Astrocyte (in vitro differentiated cells and primary cell): ENCODE measurements at regions not wholly inside any gene's neighbourhood (a gene's known extent, or its start where the extent isn't known, plus 50 kb on each side); places are given as distances from the start of the nearest gene placed in this dataset.
"Not testable (repeated sequence)": the region's sequence is repeated elsewhere in the genome, so short reads cannot be mapped to it uniquely, and the experiment has no call there.

Experiments used
- DNase-seq: peaks from one replicate; pipeline ENCODE4 v3.0.0-alpha.2; 2010; ENCODE audit warnings: low read depth
- FAIRE-seq: peaks from 2 replicates; lab custom pipeline; 2011; peaks lifted over from hg19 to GRCh38; lab: Jason Lieb, UNC
- H2AFZ ChIP-seq: 2 replicates; pipeline ENCODE4 v1.6.0; 2012; ENCODE audit warnings: low read depth, low read length, inconsistent platforms
- H3K27ac ChIP-seq: 2 replicates; pipeline ENCODE4 v1.5.1; 2011; ENCODE audit warnings: low read depth, low read length, inconsistent platforms
- H3K27me3 ChIP-seq: 2 replicates; pipeline ENCODE4 v1.6.0; 2011; ENCODE audit warnings: low read length, inconsistent platforms; ENCODE audit not compliant: insufficient read depth
- H3K36me3 ChIP-seq: 2 replicates; pipeline ENCODE4 v1.5.1; 2011; ENCODE audit warnings: low read length, inconsistent platforms; ENCODE audit not compliant: insufficient read depth
- H3K4me1 ChIP-seq: 2 replicates; pipeline ENCODE4 v1.5.1; 2011; ENCODE audit warnings: low read length, inconsistent platforms; ENCODE audit not compliant: insufficient read depth
- H3K4me2 ChIP-seq: 2 replicates; pipeline ENCODE4 v1.6.0; 2012; ENCODE audit warnings: low read length, inconsistent platforms
- H3K4me3 ChIP-seq: 2 replicates; pipeline ENCODE4 v1.5.1; 2011; ENCODE audit warnings: low read depth, mild to moderate bottlenecking, low read length, inconsistent platforms; ENCODE audit not compliant: insufficient read depth
- H3K79me2 ChIP-seq: 2 replicates; pipeline ENCODE4 v1.6.0; 2012; ENCODE audit warnings: mild to moderate bottlenecking, low read length, inconsistent platforms; ENCODE audit not compliant: insufficient read depth
- H3K9ac ChIP-seq: 2 replicates; pipeline ENCODE4 v1.6.0; 2012; ENCODE audit warnings: mild to moderate bottlenecking, low read length, inconsistent platforms
- H3K9me3 ChIP-seq: 2 replicates; pipeline ENCODE4 v1.5.1; 2012; ENCODE audit warnings: low read depth, mild to moderate bottlenecking, low read length, inconsistent platforms; ENCODE audit not compliant: insufficient read depth
- H4K20me1 ChIP-seq: 2 replicates; pipeline ENCODE4 v1.6.0; 2012; ENCODE audit warnings: low read length, inconsistent platforms; ENCODE audit not compliant: insufficient read depth
- H3K27ac Mint-ChIP-seq: one replicate; pipeline ENCODE4 v1.8.0; 2021; ENCODE audit warnings: mild to moderate bottlenecking, mixed read lengths; ENCODE audit not compliant: unreplicated experiment
- H3K27me3 Mint-ChIP-seq: one replicate; pipeline ENCODE4 v1.8.0; 2021; ENCODE audit warnings: low read depth, mixed read lengths; ENCODE audit not compliant: unreplicated experiment
- H3K36me3 Mint-ChIP-seq: one replicate; pipeline ENCODE4 v1.8.0; 2021; ENCODE audit warnings: low read depth, mixed read lengths; ENCODE audit not compliant: unreplicated experiment
- H3K4me1 Mint-ChIP-seq: one replicate; pipeline ENCODE4 v1.8.0; 2021; ENCODE audit warnings: low read depth, mixed read lengths; ENCODE audit not compliant: unreplicated experiment
- H3K4me3 Mint-ChIP-seq: one replicate; pipeline ENCODE4 v1.8.0; 2021; ENCODE audit warnings: mild to moderate bottlenecking, moderate library complexity, mixed read lengths; ENCODE audit not compliant: unreplicated experiment
- H3K9me3 Mint-ChIP-seq: one replicate; pipeline ENCODE4 v1.8.0; 2021; ENCODE audit warnings: mild to moderate bottlenecking, mixed read lengths; ENCODE audit not compliant: unreplicated experiment

DNA sequence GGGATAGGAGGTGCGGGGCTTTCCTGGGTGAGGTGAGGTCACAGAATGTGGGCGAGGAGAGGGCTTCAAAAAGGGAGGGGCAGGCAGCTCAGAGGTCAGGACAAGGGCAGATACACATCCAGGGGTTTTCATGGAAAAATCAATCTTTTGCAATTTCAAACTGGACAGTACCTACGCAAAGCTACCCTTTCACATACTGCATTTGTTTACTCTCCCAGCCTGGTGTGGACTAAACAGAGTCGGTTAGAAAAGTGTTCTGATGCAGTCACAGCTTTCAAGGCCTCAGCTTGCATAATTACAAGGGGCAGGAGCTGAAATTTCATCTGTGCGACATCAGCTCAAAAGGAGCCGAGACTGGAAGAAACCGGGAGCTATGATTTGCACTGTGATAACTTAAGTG, 309.9 kb upstream of the SOX1 start:
- H3K27ac Mint-ChIP-seq, H3K27me3 ChIP-seq, DNase-seq, H3K4me1 ChIP-seq, H3K9ac ChIP-seq, H3K36me3 ChIP-seq, H4K20me1 ChIP-seq, H3K27me3 Mint-ChIP-seq, H3K36me3 Mint-ChIP-seq, H3K4me2 ChIP-seq, H3K4me1 Mint-ChIP-seq, H3K9me3 ChIP-seq, H2AFZ ChIP-seq, FAIRE-seq, H3K27ac ChIP-seq, H3K9me3 Mint-ChIP-seq, H3K4me3 Mint-ChIP-seq, H3K79me2 ChIP-seq, H3K4me3 ChIP-seq: not testable (repeated sequence)

DNA sequence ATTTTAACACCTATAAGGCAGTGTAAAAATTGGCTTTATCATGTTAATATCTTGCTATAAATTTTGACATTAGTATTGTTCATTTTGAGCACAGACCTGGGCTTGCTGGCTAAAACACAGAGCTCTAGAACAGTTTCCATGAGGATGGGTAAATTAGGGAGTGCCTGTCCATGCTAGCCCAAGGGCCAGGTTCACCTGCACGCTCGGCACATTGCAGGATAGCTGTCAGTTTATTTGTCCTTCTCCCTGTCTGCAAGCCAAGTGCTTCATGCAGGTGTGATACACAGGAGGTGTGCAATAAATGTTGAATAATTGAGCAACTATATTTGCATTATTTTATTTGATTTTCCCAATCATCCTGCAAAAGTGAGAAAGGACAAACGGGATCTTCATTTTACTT, 309.3 kb upstream of the SOX1 start:
- not testable (repeated sequence) for H3K4me2 ChIP-seq, H3K9ac ChIP-seq, DNase-seq, H3K27me3 Mint-ChIP-seq, H3K36me3 ChIP-seq, H3K4me1 ChIP-seq, H3K36me3 Mint-ChIP-seq, H3K79me2 ChIP-seq, H4K20me1 ChIP-seq, H3K27ac ChIP-seq, H2AFZ ChIP-seq, H3K9me3 Mint-ChIP-seq, H3K4me1 Mint-ChIP-seq, H3K4me3 ChIP-seq, H3K27ac Mint-ChIP-seq, H3K9me3 ChIP-seq, H3K27me3 ChIP-seq, FAIRE-seq, H3K4me3 Mint-ChIP-seq

DNA sequence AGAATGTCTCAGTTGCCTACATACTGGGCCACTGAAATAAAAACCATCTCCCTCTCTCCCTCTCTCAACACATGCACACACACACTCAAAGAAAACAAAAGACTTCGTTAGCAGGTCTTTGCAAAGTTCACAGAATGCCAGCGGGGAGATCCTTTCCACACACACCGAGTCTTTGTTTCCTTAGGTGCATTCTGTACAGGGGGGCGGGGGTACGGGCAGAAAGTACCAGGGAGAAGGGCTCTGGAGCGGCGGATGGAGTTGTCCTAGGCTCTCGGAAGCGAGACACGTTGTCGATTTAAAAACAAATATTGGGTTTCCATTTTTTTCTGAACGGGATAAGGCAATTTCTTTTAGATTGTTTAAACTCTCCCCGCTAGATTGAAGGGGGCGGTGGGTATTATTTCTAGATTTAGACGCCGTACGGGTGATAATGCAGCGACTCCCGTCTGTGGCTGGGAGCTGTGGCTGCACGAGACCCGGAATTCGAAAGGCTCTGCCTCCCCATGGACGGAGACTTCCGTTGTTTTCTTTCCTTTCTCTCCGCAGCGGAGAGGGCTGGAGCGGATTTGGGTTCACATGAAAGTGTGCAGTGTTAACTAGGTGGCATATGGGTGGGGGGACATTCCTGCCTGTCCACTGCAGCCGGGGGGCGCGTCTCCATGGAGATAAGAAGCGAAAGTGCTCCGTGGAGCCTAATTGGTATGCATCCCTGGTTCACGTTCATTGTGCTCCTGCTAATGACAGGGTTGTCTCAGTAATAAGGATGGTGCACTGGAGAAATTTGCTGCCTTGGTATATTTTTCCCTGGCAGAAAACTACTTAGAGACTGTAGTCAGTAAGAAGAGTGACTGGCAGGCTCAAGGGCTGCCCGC, 303.7 kb upstream of the SOX1 start:
- not testable (repeated sequence) for H3K27me3 Mint-ChIP-seq, H3K27ac ChIP-seq, H3K79me2 ChIP-seq, H3K36me3 ChIP-seq, H3K36me3 Mint-ChIP-seq, H3K4me1 ChIP-seq, H3K4me3 ChIP-seq, H3K9ac ChIP-seq, H3K4me2 ChIP-seq, H2AFZ ChIP-seq, H3K4me1 Mint-ChIP-seq, H3K27ac Mint-ChIP-seq, H3K27me3 ChIP-seq, H3K9me3 ChIP-seq, DNase-seq, H4K20me1 ChIP-seq, H3K4me3 Mint-ChIP-seq, H3K9me3 Mint-ChIP-seq, FAIRE-seq

DNA sequence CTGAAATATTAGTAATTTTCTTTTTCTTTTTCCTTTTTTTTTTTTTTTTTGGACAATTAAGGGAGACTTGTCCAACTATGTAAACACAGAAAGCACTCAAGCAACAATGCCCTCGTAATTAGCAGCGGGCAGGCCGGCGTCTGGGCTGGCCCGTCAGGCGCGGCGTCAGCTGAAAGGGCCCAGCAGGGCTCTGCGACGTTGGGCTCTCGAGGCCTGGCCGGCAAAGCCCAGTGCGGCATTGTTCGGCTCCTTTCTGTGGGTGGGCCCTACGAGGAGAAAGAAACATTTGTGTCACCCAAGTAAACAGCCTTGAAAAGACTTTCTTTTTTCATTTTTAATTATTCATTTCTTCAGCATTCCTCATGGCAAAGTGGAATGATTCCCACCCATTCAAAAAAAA, 302.4 kb upstream of the SOX1 start:
- not testable (repeated sequence) for H3K4me3 Mint-ChIP-seq, H3K79me2 ChIP-seq, DNase-seq, H3K27me3 ChIP-seq, H3K4me3 ChIP-seq, H3K27ac ChIP-seq, H3K27ac Mint-ChIP-seq, H3K4me1 ChIP-seq, H3K4me2 ChIP-seq, H3K9me3 Mint-ChIP-seq, H4K20me1 ChIP-seq, H3K4me1 Mint-ChIP-seq, H3K9me3 ChIP-seq, H3K9ac ChIP-seq, H3K36me3 Mint-ChIP-seq, FAIRE-seq, H2AFZ ChIP-seq, H3K27me3 Mint-ChIP-seq, H3K36me3 ChIP-seq

DNA sequence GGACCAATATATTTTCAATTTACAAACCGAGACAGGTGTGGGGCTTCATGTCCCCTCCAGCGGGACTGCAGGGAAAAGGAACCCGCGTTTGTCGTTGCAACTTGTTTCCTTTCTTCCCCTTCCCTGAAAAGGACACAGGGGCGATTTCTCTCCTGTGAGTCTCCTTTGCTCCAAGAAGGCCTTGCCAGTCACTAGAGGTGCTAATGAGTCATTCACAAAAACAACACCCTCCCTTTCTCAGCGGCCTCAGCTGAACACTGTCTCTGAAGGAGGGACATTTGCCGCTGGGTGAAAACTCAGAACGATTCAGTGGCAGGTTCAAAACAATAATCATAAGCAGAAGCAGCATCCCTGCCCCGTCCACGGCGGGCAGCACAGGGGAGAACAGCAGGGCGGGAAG, 302.0 kb upstream of the SOX1 start:
- H3K36me3 ChIP-seq, H2AFZ ChIP-seq, H3K4me1 Mint-ChIP-seq, H3K4me3 Mint-ChIP-seq, H3K79me2 ChIP-seq, H3K36me3 Mint-ChIP-seq, H3K27me3 Mint-ChIP-seq, H3K4me3 ChIP-seq, H3K4me1 ChIP-seq, H3K9me3 ChIP-seq, H3K4me2 ChIP-seq, H4K20me1 ChIP-seq, H3K27ac ChIP-seq, DNase-seq, FAIRE-seq, H3K27me3 ChIP-seq, H3K9ac ChIP-seq, H3K27ac Mint-ChIP-seq, H3K9me3 Mint-ChIP-seq: not testable (repeated sequence)

DNA sequence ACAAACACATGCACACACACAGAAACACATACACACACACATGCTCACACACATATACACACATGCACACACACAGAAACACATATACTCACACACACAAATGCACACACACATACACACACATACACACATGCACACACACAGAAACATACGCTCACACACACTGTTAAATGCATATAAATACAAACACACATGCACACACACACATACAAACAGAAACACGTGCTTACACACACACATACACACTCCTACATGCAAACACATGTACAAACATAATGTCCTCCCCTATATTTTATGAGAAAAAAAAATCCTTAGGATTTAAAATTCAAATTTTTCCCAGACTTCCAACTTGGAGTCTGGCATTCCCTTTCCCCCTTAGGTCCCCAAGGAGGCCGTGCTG, 291.2 kb upstream of the SOX1 start:
- H3K27ac Mint-ChIP-seq, result peak overlapping the region; percentile 34
- not testable (repeated sequence) for H3K9ac ChIP-seq, H3K36me3 Mint-ChIP-seq, H3K79me2 ChIP-seq, H3K4me3 Mint-ChIP-seq, H3K9me3 Mint-ChIP-seq, H3K36me3 ChIP-seq, H3K27me3 ChIP-seq, H3K4me2 ChIP-seq, H3K27ac ChIP-seq, H3K4me1 ChIP-seq, H2AFZ ChIP-seq, H3K27me3 Mint-ChIP-seq, FAIRE-seq, DNase-seq, H3K4me3 ChIP-seq, H4K20me1 ChIP-seq, H3K4me1 Mint-ChIP-seq, H3K9me3 ChIP-seq
